ENCODE measurements at regions not wholly inside any gene's neighbourhood (a gene's known extent, or its start where the extent isn't known, plus 50 kb on each side); places are given as distances from the start of the nearest gene placed in this dataset.
A peak's percentile ranks its signal among the peaks of the same experiment; 100 is the strongest.

DNA sequence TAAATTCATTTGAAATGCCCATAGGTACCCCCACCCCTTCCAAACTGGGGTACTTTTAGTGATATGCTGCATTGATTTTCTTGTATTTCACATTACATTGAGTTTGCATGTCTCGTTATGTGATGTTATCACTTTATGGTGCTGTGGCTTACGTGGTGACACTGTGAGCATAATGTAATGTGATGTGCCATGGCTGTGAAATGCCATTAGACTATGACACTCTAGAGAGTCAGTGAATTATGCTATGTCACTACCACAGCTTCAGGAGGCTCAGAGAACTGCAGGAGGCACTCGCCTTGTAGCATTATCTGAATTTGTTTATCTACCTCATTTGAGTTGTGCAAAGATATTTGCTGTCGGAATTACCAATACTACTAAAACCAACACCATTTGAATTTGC, 590.1 kb upstream of the SLC10A2 start (continued):
- TF ChIP-seq, protein P1, sequence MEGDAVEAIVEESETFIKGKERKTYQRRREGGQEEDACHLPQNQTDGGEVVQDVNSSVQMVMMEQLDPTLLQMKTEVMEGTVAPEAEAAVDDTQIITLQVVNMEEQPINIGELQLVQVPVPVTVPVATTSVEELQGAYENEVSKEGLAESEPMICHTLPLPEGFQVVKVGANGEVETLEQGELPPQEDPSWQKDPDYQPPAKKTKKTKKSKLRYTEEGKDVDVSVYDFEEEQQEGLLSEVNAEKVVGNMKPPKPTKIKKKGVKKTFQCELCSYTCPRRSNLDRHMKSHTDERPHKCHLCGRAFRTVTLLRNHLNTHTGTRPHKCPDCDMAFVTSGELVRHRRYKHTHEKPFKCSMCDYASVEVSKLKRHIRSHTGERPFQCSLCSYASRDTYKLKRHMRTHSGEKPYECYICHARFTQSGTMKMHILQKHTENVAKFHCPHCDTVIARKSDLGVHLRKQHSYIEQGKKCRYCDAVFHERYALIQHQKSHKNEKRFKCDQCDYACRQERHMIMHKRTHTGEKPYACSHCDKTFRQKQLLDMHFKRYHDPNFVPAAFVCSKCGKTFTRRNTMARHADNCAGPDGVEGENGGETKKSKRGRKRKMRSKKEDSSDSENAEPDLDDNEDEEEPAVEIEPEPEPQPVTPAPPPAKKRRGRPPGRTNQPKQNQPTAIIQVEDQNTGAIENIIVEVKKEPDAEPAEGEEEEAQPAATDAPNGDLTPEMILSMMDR (conservative IDR thresholded peaks at IDR 0.05; ENCODE audit: low read depth in 2 of 2) = no peak
- TF ChIP-seq EZH2phosphoT487 (IDR thresholded peaks at IDR 0.05; ENCODE audit: unreplicated experiment) = no peak
- TF ChIP-seq POLR2AphosphoS5 (IDR thresholded peaks at IDR 0.05; ENCODE audit: low read depth) = no peak

DNA sequence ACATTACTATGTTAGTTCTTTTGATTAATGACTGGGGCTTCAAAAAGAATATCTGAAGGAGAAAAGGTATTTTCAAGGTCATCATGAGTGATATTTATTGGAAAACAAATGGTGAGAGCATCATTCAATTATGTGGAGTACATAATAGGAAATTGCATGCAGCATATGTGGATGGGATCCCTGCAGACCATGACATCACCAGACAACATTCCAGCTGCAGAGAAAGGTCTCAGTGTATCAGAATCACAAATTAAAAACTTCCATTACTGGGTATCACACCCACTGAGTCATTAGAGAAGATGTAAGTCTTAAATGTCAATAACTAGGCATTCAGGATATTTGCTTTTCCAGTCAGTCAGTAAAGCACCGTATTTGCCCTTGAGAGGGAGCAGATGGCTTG, 574.4 kb upstream of the SLC10A2 start:
- Mint-ChIP-seq H3K4me1 (no peaks in the 10 kb centered on the region), H3K4me3 (no peak overlapping the region), H3K9me3 (no peaks in the 10 kb centered on the region), H3K27me3 (ENCODE audit: insufficient read depth, low read depth, poor library complexity) (peaks cover 2% of the 10 kb centered on the region), H3K36me3 (ENCODE audit: low read depth) (no peaks in the 10 kb centered on the region), H3K27ac (no peak overlapping the region)
- 0 out of 2 replicates have a peak overlapping the region, but pooled peaks have one; percentile 21 for H2AFZ ChIP-seq
- H3K4me2 ChIP-seq = no peak overlapping the region
- H4K20me1 ChIP-seq (replicated peaks; ENCODE audit: insufficient read depth) = no peaks in the 10 kb centered on the region
- no peaks in the 10 kb centered on the region for H3K27me3 ChIP-seq (ENCODE audit: insufficient read depth)
- DNase-seq (ENCODE audit: low spot score) (no peak), ATAC-seq (no peak)
- H3F3A ChIP-seq (replicated peaks; ENCODE audit: low read depth) = no peaks in the 10 kb centered on the region
- H3K36me3 ChIP-seq (ENCODE audit: insufficient read depth) = no peaks in the 10 kb centered on the region
- H3K27ac ChIP-seq (ENCODE audit: low read depth) = no peak overlapping the region
- H3K4me1 ChIP-seq (ENCODE audit: insufficient read depth) = no peaks in the 10 kb centered on the region
- no peak for TF ChIP-seq NANOG (IDR thresholded peaks at IDR 0.05; ENCODE audit: borderline replicate concordance)
- H3K4me3 ChIP-seq = no peak overlapping the region
- H3K9me2 ChIP-seq (ENCODE audit: insufficient read depth) = no peaks in the 10 kb centered on the region; the same call in 1 of the 2 replicates
- no peaks in the 10 kb centered on the region for H3K79me2 ChIP-seq (replicated peaks; ENCODE audit: insufficient read depth)

DNA sequence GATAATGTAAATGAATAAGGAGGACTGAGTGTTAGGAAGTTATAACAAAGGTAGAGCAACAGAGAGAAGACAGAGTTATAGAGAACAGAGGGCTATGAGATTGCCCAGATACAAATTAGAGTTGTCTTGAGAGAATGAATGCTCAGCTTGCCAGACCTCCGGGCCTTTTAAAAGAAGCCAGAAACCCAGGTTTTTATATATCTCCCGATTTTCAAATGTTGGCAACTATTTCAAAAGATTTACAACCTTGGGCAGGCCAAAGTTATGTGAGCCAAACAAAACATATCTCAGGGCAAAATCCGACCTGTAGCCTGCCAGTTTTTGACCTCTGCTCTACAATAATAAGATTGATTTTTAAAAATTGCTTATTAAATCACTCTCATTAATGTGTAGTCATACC, 573.1 kb upstream of the SLC10A2 start:
- DNase-seq (ENCODE audit: low spot score) = no peak
- no peaks in the 10 kb centered on the region for H3K9me3 Mint-ChIP-seq
- no peak for ATAC-seq
- no peak overlapping the region for H3K4me3 Mint-ChIP-seq
- Histone ChIP-seq H3K79me2 (replicated peaks; ENCODE audit: insufficient read depth) (no peaks in the 10 kb centered on the region), H3K4me2 (no peak overlapping the region), H3K36me3 (ENCODE audit: insufficient read depth) (no peaks in the 10 kb centered on the region), H3K4me1 (ENCODE audit: insufficient read depth) (no peaks in the 10 kb centered on the region), H3K27ac (ENCODE audit: low read depth) (no peak overlapping the region), H4K20me1 (replicated peaks; ENCODE audit: insufficient read depth) (no peaks in the 10 kb centered on the region), H3K9me2 (ENCODE audit: insufficient read depth) (no peaks in the 10 kb centered on the region; the same call in 1 of the 2 replicates), H3K27me3 (ENCODE audit: insufficient read depth) (no peaks in the 10 kb centered on the region), H3K4me3 (no peak overlapping the region), H3F3A (replicated peaks; ENCODE audit: low read depth) (no peaks in the 10 kb centered on the region), H2AFZ (no peak overlapping the region)
- H3K27ac Mint-ChIP-seq = no peak overlapping the region
- peaks cover 2% of the 10 kb centered on the region for H3K27me3 Mint-ChIP-seq (ENCODE audit: insufficient read depth, low read depth, poor library complexity)
- no peak for TF ChIP-seq STAT1 (IDR thresholded peaks at IDR 0.05; ENCODE audit: unreplicated experiment)
- no peak for TF ChIP-seq EZH2phosphoT487 (IDR thresholded peaks at IDR 0.05; ENCODE audit: unreplicated experiment)
- no peaks in the 10 kb centered on the region for H3K36me3 Mint-ChIP-seq (ENCODE audit: low read depth)
- H3K4me1 Mint-ChIP-seq = peaks cover under 1% of the 10 kb centered on the region

DNA sequence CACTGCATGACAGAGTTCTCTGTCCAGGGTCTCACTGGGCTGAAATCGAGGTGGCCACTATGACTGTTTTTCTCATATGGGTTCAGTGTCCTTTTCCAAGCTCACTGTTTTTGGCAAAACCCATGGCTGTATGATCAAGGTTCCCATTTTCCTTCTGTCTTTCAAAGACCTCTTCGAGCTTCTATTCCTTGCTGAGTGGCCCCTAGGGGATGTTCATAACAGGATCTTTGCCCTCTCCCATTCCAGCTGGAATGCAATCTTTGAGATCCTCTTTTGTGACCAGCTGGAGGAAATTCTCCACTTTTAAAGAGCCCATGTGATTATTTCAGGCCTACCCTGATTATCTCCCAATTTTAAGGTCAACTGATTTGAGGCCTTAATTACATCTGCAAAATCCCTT, 572.5 kb upstream of the SLC10A2 start:
- H3K9me2 ChIP-seq (ENCODE audit: insufficient read depth) = no peaks in the 10 kb centered on the region; the same call in 1 of the 2 replicates
- no peaks in the 10 kb centered on the region for H3K79me2 ChIP-seq (replicated peaks; ENCODE audit: insufficient read depth)
- H3K27me3 ChIP-seq (ENCODE audit: insufficient read depth) = no peaks in the 10 kb centered on the region
- no peaks in the 10 kb centered on the region for H3K36me3 ChIP-seq (ENCODE audit: insufficient read depth)
- DNase-seq (ENCODE audit: low spot score) (no peak), ATAC-seq (no peak)
- H3K27ac ChIP-seq (ENCODE audit: low read depth) = no peak overlapping the region
- no peak overlapping the region for H3K4me2 ChIP-seq
- Mint-ChIP-seq H3K9me3 (no peaks in the 10 kb centered on the region), H3K4me1 (peaks cover 5% of the 10 kb centered on the region), H3K4me3 (no peak overlapping the region), H3K36me3 (ENCODE audit: low read depth) (no peaks in the 10 kb centered on the region), H3K27ac (no peak overlapping the region), H3K27me3 (ENCODE audit: insufficient read depth, low read depth, poor library complexity) (peaks cover 2% of the 10 kb centered on the region)
- no peak overlapping the region for H3K4me3 ChIP-seq
- H3K4me1 ChIP-seq (ENCODE audit: insufficient read depth) = no peaks in the 10 kb centered on the region
- H4K20me1 ChIP-seq (replicated peaks; ENCODE audit: insufficient read depth) = no peaks in the 10 kb centered on the region
- H3F3A ChIP-seq (replicated peaks; ENCODE audit: low read depth) = no peaks in the 10 kb centered on the region
- no peak overlapping the region for H2AFZ ChIP-seq
- no peak for TF ChIP-seq CREB1 (CRISPR knock-in tag; IDR thresholded peaks at IDR 0.05; ENCODE audit: low read depth)
- no peak for TF ChIP-seq EZH2phosphoT487 (IDR thresholded peaks at IDR 0.05; ENCODE audit: unreplicated experiment)
- TF ChIP-seq, protein P2, sequence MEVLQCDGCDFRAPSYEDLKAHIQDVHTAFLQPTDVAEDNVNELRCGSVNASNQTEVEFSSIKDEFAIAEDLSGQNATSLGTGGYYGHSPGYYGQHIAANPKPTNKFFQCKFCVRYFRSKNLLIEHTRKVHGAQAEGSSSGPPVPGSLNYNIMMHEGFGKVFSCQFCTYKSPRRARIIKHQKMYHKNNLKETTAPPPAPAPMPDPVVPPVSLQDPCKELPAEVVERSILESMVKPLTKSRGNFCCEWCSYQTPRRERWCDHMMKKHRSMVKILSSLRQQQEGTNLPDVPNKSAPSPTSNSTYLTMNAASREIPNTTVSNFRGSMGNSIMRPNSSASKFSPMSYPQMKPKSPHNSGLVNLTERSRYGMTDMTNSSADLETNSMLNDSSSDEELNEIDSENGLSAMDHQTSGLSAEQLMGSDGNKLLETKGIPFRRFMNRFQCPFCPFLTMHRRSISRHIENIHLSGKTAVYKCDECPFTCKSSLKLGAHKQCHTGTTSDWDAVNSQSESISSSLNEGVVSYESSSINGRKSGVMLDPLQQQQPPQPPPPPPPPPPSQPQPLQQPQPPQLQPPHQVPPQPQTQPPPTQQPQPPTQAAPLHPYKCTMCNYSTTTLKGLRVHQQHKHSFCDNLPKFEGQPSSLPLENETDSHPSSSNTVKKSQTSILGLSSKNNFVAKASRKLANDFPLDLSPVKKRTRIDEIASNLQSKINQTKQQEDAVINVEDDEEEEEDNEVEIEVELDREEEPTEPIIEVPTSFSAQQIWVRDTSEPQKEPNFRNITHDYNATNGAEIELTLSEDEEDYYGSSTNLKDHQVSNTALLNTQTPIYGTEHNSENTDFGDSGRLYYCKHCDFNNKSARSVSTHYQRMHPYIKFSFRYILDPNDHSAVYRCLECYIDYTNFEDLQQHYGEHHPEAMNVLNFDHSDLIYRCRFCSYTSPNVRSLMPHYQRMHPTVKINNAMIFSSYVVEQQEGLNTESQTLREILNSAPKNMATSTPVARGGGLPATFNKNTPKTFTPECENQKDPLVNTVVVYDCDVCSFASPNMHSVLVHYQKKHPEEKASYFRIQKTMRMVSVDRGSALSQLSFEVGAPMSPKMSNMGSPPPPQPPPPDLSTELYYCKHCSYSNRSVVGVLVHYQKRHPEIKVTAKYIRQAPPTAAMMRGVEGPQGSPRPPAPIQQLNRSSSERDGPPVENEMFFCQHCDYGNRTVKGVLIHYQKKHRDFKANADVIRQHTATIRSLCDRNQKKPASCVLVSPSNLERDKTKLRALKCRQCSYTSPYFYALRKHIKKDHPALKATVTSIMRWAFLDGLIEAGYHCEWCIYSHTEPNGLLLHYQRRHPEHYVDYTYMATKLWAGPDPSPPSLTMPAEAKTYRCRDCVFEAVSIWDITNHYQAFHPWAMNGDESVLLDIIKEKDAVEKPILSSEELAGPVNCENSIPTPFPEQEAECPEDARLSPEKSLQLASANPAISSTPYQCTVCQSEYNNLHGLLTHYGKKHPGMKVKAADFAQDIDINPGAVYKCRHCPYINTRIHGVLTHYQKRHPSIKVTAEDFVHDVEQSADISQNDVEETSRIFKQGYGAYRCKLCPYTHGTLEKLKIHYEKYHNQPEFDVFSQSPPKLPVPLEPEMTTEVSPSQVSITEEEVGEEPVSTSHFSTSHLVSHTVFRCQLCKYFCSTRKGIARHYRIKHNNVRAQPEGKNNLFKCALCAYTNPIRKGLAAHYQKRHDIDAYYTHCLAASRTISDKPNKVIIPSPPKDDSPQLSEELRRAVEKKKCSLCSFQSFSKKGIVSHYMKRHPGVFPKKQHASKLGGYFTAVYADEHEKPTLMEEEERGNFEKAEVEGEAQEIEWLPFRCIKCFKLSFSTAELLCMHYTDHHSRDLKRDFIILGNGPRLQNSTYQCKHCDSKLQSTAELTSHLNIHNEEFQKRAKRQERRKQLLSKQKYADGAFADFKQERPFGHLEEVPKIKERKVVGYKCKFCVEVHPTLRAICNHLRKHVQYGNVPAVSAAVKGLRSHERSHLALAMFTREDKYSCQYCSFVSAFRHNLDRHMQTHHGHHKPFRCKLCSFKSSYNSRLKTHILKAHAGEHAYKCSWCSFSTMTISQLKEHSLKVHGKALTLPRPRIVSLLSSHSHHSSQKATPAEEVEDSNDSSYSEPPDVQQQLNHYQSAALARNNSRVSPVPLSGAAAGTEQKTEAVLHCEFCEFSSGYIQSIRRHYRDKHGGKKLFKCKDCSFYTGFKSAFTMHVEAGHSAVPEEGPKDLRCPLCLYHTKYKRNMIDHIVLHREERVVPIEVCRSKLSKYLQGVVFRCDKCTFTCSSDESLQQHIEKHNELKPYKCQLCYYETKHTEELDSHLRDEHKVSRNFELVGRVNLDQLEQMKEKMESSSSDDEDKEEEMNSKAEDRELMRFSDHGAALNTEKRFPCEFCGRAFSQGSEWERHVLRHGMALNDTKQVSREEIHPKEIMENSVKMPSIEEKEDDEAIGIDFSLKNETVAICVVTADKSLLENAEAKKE (CRISPR knock-in tag; IDR thresholded peaks at IDR 0.05) = no peak
- TF ChIP-seq EZH2 (IDR thresholded peaks at IDR 0.05; ENCODE audit: low read depth, unreplicated experiment) = no peak

Data from GM23338 (cell line).